Kidney (tissue), 13 donors: ENCODE measurements at regions not wholly inside any gene's neighbourhood (a gene's known extent, or its start where the extent isn't known, plus 50 kb on each side); places are given as distances from the start of the nearest gene placed in this dataset.

Source experiments
- DNase-seq, 5 donors: peaks; one replicate each; pipeline ENCODE4 v3.0.0-alpha.2; 2013 to 2020
- FAIRE-seq: peaks from 2 replicates; lab custom pipeline; 2012; peaks lifted over from hg19 to GRCh38; lab: Jason Lieb, UNC
- H3K27ac ChIP-seq, 2 donors: one replicate each; pipeline ENCODE4 v1.7.0; 2013; ENCODE audit warnings: low read depth in 2 of 2, low read length in 2 of 2, inconsistent platforms in 1 of 2
- H3K27me3 ChIP-seq: one replicate; pipeline ENCODE4 v1.7.1; 2013; ENCODE audit warnings: low read length, inconsistent platforms; ENCODE audit not compliant: control insufficient read depth, insufficient read depth
- H3K36me3 ChIP-seq, 3 donors: one replicate each; pipeline versions ENCODE4 v1.7.0 to v1.7.1; 2013; ENCODE audit warnings: low read length in 3 of 3, control low read depth in 1 of 3, inconsistent platforms in 1 of 3; ENCODE audit not compliant: insufficient read depth in 3 of 3, control insufficient read depth in 2 of 3
- H3K4me1 ChIP-seq, 3 donors: one replicate each; pipeline versions ENCODE4 v1.7.0 to v1.7.1; 2013; ENCODE audit warnings: low read length in 3 of 3, inconsistent platforms in 1 of 3, low read depth in 1 of 3; ENCODE audit not compliant: control insufficient read depth in 2 of 3, insufficient read depth in 2 of 3
- H3K4me3 ChIP-seq, 3 donors: one replicate each; pipeline versions ENCODE4 v1.7.0 to v1.8.1; 2013; ENCODE audit warnings: low read length in 3 of 3, control low read depth in 1 of 3, inconsistent platforms in 1 of 3
- H3K9ac ChIP-seq, 3 donors: one replicate each; pipeline versions ENCODE4 v1.7.0 to v1.7.1; 2013; ENCODE audit warnings: low read length in 3 of 3, control low read depth in 1 of 3, inconsistent platforms in 1 of 3
- H3K9me3 ChIP-seq, 3 donors: one replicate each; pipeline versions ENCODE4 v1.7.0 to v1.7.1; 2013; ENCODE audit warnings: low read length in 3 of 3, control low read depth in 1 of 3, inconsistent platforms in 1 of 3; ENCODE audit not compliant: control insufficient read depth in 2 of 3, insufficient read depth in 1 of 3
- CTCF ChIP-seq: IDR thresholded peaks from 3 replicates; pipeline ENCODE4 v1.5.1; 2012; ENCODE audit warnings: mild to moderate bottlenecking, moderate library complexity, borderline replicate concordance; ENCODE audit not compliant: insufficient read depth; ENCODE audit errors: extremely low read depth
- intact Hi-C: fragments of 100-400 bp; cut with DNase I; formaldehyde crosslinking; loops from one replicate; pipeline ENCODE4 v1.11.1; 2022
- donor health status: control.
- donor health status: control.
- donor health status: control.
- donor health status: control.
- donor health status: control.
- donor health status: DM: yes; HTN: yes; CAD: no.
- donor health status: Normal renal cell carcinoma (clear cell type).

- H3K27ac ChIP-seq, result no peak overlapping the region
- TF ChIP-seq CTCF, result no peak
- intact Hi-C loops, result no loop called here
- no peaks in the 10 kb centered on the region for H3K27me3 ChIP-seq
- no peak for DNase-seq
- no peak overlapping the region for H3K4me3 ChIP-seq
- no peaks in the 10 kb centered on the region for H3K9me3 ChIP-seq
- no peaks in the 10 kb centered on the region for H3K4me1 ChIP-seq
- FAIRE-seq, result no peak
- no peak overlapping the region for H3K9ac ChIP-seq
- no peaks in the 10 kb centered on the region for H3K36me3 ChIP-seq
Measured at GRCh38 chr6:10303608-10304506, 111.0 kb downstream of the TFAP2A start.

GRCh38 chr6:10302566-10303235, 112.2 kb downstream of the TFAP2A start:
- no peak overlapping the region for H3K9ac ChIP-seq
- intact Hi-C loops, result no loop called here
- H3K27me3 ChIP-seq, result no peaks in the 10 kb centered on the region
- H3K27ac ChIP-seq, result no peak overlapping the region
- no peak for FAIRE-seq
- no peak for TF ChIP-seq CTCF
- no peak for DNase-seq
- H3K9me3 ChIP-seq, result no peaks in the 10 kb centered on the region
- H3K36me3 ChIP-seq, result no peaks in the 10 kb centered on the region
- no peak overlapping the region for H3K4me3 ChIP-seq
- no peaks in the 10 kb centered on the region for H3K4me1 ChIP-seq

- no peak overlapping the region for H3K4me3 ChIP-seq
- no peak overlapping the region for H3K27ac ChIP-seq
- no peaks in the 10 kb centered on the region for H3K9me3 ChIP-seq
- no peaks in the 10 kb centered on the region for H3K36me3 ChIP-seq
- H3K4me1 ChIP-seq, result no peaks in the 10 kb centered on the region
- no peaks in the 10 kb centered on the region for H3K27me3 ChIP-seq
- intact Hi-C loops, result no loop called here
- DNase-seq (no peak), FAIRE-seq (no peak)
- H3K9ac ChIP-seq, result no peak overlapping the region
- TF ChIP-seq CTCF, result no peak
Measured at GRCh38 chr6:10300071-10300470, 114.8 kb downstream of the TFAP2A start.
